ENCODE measurements at regions not wholly inside any gene's neighbourhood (a gene's known extent, or its start where the extent isn't known, plus 50 kb on each side); places are given as distances from the start of the nearest gene placed in this dataset.

- no peak for TF ChIP-seq RAD21 (IDR thresholded peaks at IDR 0.05; ENCODE audit: low read length)
- no peak for TF ChIP-seq YY1 (IDR thresholded peaks at IDR 0.05; ENCODE audit: low read depth)
- TF ChIP-seq CTCF (IDR thresholded peaks at IDR 0.05): no peak
- no peak for TF ChIP-seq REST (IDR thresholded peaks at IDR 0.05; ENCODE audit: low read depth, low read length)
- TF ChIP-seq MAX (IDR thresholded peaks at IDR 0.05; ENCODE audit: low read depth): no peak
- no peak for TF ChIP-seq EP300 (IDR thresholded peaks at IDR 0.05; ENCODE audit: borderline replicate concordance in 1 of 2, low read depth in 1 of 2, low read length in 1 of 2)
- TF ChIP-seq USF2 (IDR thresholded peaks at IDR 0.05; ENCODE audit: borderline replicate concordance, low read depth, low read length): no peak
- TF ChIP-seq USF1 (IDR thresholded peaks at IDR 0.05; ENCODE audit: borderline replicate concordance, low read depth): no peak
- TF ChIP-seq SMC3 (IDR thresholded peaks at IDR 0.05; ENCODE audit: low read depth, low read length): no peak
- no peak for TF ChIP-seq EZH2phosphoT487 (IDR thresholded peaks at IDR 0.05; ENCODE audit: borderline replicate concordance, low read depth)
- no peak for TF ChIP-seq MEF2A (IDR thresholded peaks at IDR 0.05; ENCODE audit: borderline replicate concordance, low read depth)
These were observed 98.9 kb upstream of the SLC2A1 start for GRCh38 chr1:43057567-43057966.

Measured in SK-N-SH (cell line).